Transverse colon (tissue), 4 donors: ENCODE measurements at regions not wholly inside any gene's neighbourhood (a gene's known extent, or its start where the extent isn't known, plus 50 kb on each side); places are given as distances from the start of the nearest gene placed in this dataset.

Source experiments
- DNase-seq: peaks from one replicate; pipeline ENCODE4 v3.0.0-alpha.2; 2019
- H3K27ac ChIP-seq, 4 donors: fragments of 200-600 bp; sonication (generic); 2 replicates each; pipeline ENCODE4 v1.5.1; 2016 to 2018; ENCODE audit warnings: inconsistent platforms in 4 of 4
- H3K27me3 ChIP-seq: fragments of 200-600 bp; sonication (generic); 2 replicates; pipeline ENCODE4 v1.5.1; 2017; ENCODE audit warnings: inconsistent platforms
- H3K36me3 ChIP-seq, 4 donors: fragments of 200-600 bp; sonication (generic); 2 replicates each; pipeline ENCODE4 v1.5.1; 2017 to 2019; ENCODE audit warnings: inconsistent platforms in 4 of 4
- H3K4me1 ChIP-seq, 4 donors: fragments of 200-600 bp; sonication (generic); 2 replicates each; pipeline ENCODE4 v1.5.1; 2017 to 2020; ENCODE audit warnings: inconsistent platforms in 4 of 4
- H3K4me3 ChIP-seq, 4 donors: fragments of 200-600 bp; sonication (generic); 1 replicate in 1 of 4; 2 replicates in 3 of 4; pipeline versions ENCODE4 v1.5.1 to v1.6.1; 2017 to 2019; ENCODE audit warnings: inconsistent platforms in 4 of 4
- H3K9me3 ChIP-seq, 2 donors: fragments of 200-600 bp; sonication (generic); 2 replicates each; pipeline ENCODE4 v1.5.1; 2017 to 2019; ENCODE audit warnings: inconsistent platforms in 2 of 2
- EP300 ChIP-seq: sonication (generic); formaldehyde crosslinking; IDR thresholded peaks from one replicate; pipeline ENCODE4 v1.6.1; 2017; ENCODE audit warnings: antibody characterized with exemption, low read depth
- POLR2A ChIP-seq: fragments of 450-650 bp; IDR thresholded peaks from one replicate; pipeline ENCODE4 v1.6.1; 2016; ENCODE audit warnings: antibody characterized with exemption, mild to moderate bottlenecking, moderate library complexity
- POLR2AphosphoS5 ChIP-seq, 3 donors: sonication (generic); formaldehyde crosslinking; IDR thresholded peaks; one replicate each; pipeline ENCODE4 v1.6.1; 2016; ENCODE audit warnings: antibody characterized with exemption in 3 of 3
- whole genome bisulfite sequencing, 2 donors: methylation state at CpG; one replicate each; pipeline ENCODE4 v1.1.5; 2018; ENCODE audit warnings: low coverage in 1 of 2; 5-methylcytosine and 5-hydroxymethylcytosine counted together
- in situ Hi-C, 4 donors: fragments of 200-750 bp; cut with MboI; loops; one replicate each; pipeline versions ENCODE4 v1.15.0 to v1.15.1; 2017; ENCODE audit warnings: low sequenced_read_pairs in 3 of 4, low pct_ligation_motif_present in 1 of 4, low pct_unique_long_range_greater_than_20kb in 1 of 4
- intact Hi-C: fragments of 100-400 bp; cut with DNase I; formaldehyde crosslinking; loops from one replicate; pipeline ENCODE4 v1.15.1; 2023; ENCODE audit warnings: low total_unique reads
- TF ChIP-seq, protein P1 (sequence below), 5 experiments: fragments of 200-600 bp in 3 of 5; fragments of 450-650 bp in 2 of 5; sonication (generic) in 3 of 5; IDR thresholded peaks; 1 replicate in 2 of 5; 2 replicates in 3 of 5; pipeline ENCODE4 v1.5.1; 2016 to 2017; ENCODE audit warnings: antibody characterized with exemption in 5 of 5, inconsistent platforms in 3 of 5, mild to moderate bottlenecking in 2 of 5, moderate library complexity in 1 of 5

DNA sequence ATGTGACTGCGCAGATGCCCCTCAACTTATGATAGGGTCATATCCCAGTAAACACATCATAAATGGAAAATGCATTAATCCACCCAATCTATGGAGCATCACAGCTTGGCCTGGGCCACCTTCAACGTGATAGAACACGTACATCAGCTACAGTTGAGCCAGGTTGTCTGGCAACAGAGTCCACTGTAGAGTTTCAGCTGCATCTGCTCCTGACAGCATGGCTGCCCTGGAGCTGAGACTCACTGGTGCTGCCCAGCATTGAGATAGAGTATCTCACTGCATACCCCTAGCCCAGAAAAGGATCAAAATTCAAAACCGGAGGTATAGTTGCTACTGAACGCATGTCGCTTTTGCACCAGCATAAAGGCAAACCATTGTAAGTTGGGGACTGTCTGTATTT, 437.7 kb upstream of the MKI67 start:
- 81 to 98% methylated on average over 5 to 6 of the region's 6 CpGs for WGBS, 2 donors
- intact Hi-C loops (no loop called here), in situ Hi-C loops (no loop called here)
- Histone ChIP-seq H3K4me1 (no peaks in the 10 kb centered on the region), H3K9me3 (no peaks in the 10 kb centered on the region), H3K27me3 (no peaks in the 10 kb centered on the region), H3K27ac (no peak overlapping the region), H3K4me3 (no peak overlapping the region), H3K36me3 (no peaks in the 10 kb centered on the region)
- no peak for DNase-seq
- TF ChIP-seq POLR2A = no peak
- TF ChIP-seq, protein P1, sequence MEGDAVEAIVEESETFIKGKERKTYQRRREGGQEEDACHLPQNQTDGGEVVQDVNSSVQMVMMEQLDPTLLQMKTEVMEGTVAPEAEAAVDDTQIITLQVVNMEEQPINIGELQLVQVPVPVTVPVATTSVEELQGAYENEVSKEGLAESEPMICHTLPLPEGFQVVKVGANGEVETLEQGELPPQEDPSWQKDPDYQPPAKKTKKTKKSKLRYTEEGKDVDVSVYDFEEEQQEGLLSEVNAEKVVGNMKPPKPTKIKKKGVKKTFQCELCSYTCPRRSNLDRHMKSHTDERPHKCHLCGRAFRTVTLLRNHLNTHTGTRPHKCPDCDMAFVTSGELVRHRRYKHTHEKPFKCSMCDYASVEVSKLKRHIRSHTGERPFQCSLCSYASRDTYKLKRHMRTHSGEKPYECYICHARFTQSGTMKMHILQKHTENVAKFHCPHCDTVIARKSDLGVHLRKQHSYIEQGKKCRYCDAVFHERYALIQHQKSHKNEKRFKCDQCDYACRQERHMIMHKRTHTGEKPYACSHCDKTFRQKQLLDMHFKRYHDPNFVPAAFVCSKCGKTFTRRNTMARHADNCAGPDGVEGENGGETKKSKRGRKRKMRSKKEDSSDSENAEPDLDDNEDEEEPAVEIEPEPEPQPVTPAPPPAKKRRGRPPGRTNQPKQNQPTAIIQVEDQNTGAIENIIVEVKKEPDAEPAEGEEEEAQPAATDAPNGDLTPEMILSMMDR (IDR thresholded peaks at IDR 0.05) = no peak

DNA sequence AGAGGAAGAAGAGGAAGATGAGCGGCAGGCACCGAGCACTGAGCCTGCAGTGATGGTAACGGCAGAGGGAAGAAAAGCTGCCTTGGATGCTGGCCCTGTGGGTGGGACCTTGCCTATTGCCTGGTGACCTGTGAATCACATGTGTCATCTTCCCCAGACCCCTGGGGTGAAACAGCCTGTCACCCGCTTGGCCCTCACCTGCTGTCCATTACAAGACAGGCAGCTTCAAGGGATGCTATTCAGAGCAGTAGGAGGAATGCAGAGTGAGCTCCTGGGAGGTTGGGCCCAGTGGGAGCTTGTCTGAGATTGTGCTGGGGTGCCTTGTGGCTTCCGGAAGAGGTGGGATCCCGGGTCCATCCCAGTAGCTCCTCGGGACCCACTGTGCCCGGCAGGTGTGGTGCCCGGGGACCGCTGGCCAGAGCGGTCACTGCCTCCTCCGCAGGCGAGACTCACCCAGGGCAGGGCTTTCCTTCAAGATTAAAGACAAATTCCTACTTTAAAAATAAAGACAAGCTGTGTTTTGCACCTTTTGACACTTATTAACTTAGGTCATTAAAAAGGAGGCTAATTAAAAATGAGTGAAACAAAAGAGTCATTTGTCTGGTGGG, 440.2 kb upstream of the MKI67 start:
- TF ChIP-seq POLR2A = no peak
- no peak for TF ChIP-seq POLR2AphosphoS5 (IDR thresholded peaks at IDR 0.05)
- TF ChIP-seq, protein P1 (IDR thresholded peaks at IDR 0.05) = no peak
- no peak for TF ChIP-seq EP300
- Histone ChIP-seq H3K36me3 (no peaks in the 10 kb centered on the region), H3K9me3 (no peaks in the 10 kb centered on the region), H3K27ac (no peak overlapping the region), H3K4me1 (no peaks in the 10 kb centered on the region), H3K27me3 (no peaks in the 10 kb centered on the region), H3K4me3 (no peak overlapping the region)
- in situ Hi-C loops (no loop called here), intact Hi-C loops (no loop called here)
- DNase-seq = no peak
- 60 to 90% methylated on average over 1 to 13 of the region's 13 CpGs for WGBS, 2 donors

DNA sequence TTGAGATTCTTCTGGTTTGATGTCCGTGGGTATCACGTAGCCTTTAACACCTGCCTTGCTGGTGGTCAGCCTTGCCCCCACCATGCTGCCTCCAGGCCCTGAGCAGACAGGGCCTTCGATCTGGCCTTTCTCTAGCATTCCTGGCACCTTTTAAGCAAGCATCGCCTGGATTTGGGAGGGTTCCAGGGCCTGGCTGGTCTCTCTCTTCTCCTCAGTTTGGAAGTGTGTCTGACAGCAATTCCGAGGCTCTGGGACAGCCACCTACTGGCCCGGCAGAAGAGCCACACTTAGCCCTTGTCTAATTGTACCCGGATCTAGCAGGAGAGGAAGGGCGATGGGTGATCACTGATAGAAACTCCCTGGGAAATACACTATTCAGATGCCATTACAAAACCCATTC, 441.3 kb upstream of the MKI67 start:
- Histone ChIP-seq H3K27ac (no peak overlapping the region), H3K9me3 (no peaks in the 10 kb centered on the region), H3K27me3 (no peaks in the 10 kb centered on the region), H3K4me1 (no peaks in the 10 kb centered on the region), H3K4me3 (no peak overlapping the region), H3K36me3 (no peaks in the 10 kb centered on the region)
- 55 to 85% methylated on average over 6 to 8 of the region's 8 CpGs for WGBS, 2 donors
- intact Hi-C loops = no loop called here
- no peak for DNase-seq
- TF ChIP-seq POLR2A (no peak), POLR2AphosphoS5 (IDR thresholded peaks at IDR 0.05) (no peak), EP300 (no peak)
- TF ChIP-seq, protein P1 (IDR thresholded peaks at IDR 0.05) = no peak
- in situ Hi-C loops = no loop called here

DNA sequence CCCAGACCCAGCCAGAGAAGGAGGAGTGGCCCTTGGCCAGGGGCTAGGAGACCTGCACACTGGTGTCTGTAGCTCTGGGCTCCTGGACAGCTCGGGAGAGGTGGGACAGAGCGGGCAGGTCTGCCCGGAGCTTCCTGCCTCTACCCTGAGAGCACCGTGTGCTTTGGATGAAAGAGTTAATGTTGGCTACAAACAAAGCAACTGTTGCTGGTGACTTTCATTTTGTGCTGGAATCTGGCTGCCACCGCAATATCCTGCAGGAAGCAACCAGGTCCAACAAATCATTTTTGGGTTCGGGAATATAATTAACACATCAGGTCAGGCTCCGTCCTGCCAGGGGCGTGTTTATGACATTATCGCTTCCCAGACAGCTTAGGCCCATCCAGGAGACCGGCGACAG, 441.8 kb upstream of the MKI67 start:
- H3K9me3 ChIP-seq = no peaks in the 10 kb centered on the region
- H3K27ac ChIP-seq = no peak overlapping the region
- H3K27me3 ChIP-seq = peaks cover 2% of the 10 kb centered on the region
- 83% methylated on average over 11 of the region's 11 CpGs; no CpG with 5 or more reads in 1 of the 2 donors for WGBS, 2 donors
- TF ChIP-seq POLR2A (no peak), EP300 (no peak), POLR2AphosphoS5 (IDR thresholded peaks at IDR 0.05) (no peak)
- TF ChIP-seq, protein P1 (IDR thresholded peaks at IDR 0.05) = no peak
- in situ Hi-C loops = no loop called here
- no peak for DNase-seq
- H3K36me3 ChIP-seq = no peaks in the 10 kb centered on the region
- no peak overlapping the region for H3K4me3 ChIP-seq
- no peaks in the 10 kb centered on the region for H3K4me1 ChIP-seq
- intact Hi-C loops = no loop called here
